ENCODE measurements at regions not wholly inside any gene's neighbourhood (a gene's known extent, or its start where the extent isn't known, plus 50 kb on each side); places are given as distances from the start of the nearest gene placed in this dataset.

DNA sequence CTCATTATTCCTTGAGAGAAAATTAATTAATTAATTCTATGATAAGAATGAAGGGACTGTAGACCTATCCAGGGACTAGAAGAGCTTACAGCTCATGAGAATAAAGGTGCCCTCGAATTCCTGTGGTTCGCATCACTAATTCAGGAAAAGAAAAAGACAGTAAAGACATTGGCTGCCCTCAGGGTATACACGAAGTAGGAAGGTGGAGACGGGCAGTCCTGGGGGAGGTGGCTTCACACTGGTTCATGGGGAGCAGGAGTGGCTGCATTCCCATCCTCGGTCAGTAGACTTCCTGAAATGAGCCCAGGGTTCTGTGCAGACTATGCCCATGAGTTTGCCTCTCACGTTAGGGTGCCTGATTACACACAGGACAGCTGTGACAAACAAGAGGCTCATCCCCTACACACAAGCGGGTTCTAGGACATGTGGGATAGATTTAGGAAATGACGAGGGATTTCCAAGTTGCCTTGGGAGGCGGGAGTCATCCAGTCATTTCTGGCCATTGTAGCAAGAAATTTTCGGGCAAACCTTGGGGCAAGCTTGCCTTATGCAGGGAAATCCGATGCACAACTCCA, 282.2 kb downstream of the CYP26B1 start:
- Histone ChIP-seq H3K79me2 (ENCODE audit: insufficient read depth, low read length) (no peaks in the 10 kb centered on the region), H3K9ac (ENCODE audit: insufficient read depth, low read depth, low read length) (no peak overlapping the region), H3K27ac (ENCODE audit: extremely low read length, insufficient read depth, low read length) (no peak overlapping the region), H2AFZ (ENCODE audit: low read length) (no peak overlapping the region), H3K4me3 (replicated peaks in 1 of 3; ENCODE audit: insufficient read depth in 1 of 3, low read depth in 2 of 3, low read length in 3 of 3) (no peak overlapping the region), H3K9me3 (ENCODE audit: low read length) (no peaks in the 10 kb centered on the region), H3K4me1 (ENCODE audit: insufficient read depth, low read length) (no peaks in the 10 kb centered on the region), H3K4me2 (ENCODE audit: low read depth, low read length) (no peak overlapping the region), H4K20me1 (ENCODE audit: insufficient read depth, low read length) (no peaks in the 10 kb centered on the region; the same call in 1 of the 2 replicates), H3K27me3 (ENCODE audit: control insufficient read depth in 1 of 2, insufficient read depth in 2 of 2, low read length in 2 of 2) (peaks cover 7 to 42% of the 10 kb centered on the region in 2 experiments; a peak in 3 of 5 replicates), H3K36me3 (replicated peaks in 1 of 2; ENCODE audit: control insufficient read depth in 1 of 2, insufficient read depth in 2 of 2, low read length in 2 of 2) (no peaks in the 10 kb centered on the region)
- no peak for ATAC-seq
- TF ChIP-seq, protein P1, sequence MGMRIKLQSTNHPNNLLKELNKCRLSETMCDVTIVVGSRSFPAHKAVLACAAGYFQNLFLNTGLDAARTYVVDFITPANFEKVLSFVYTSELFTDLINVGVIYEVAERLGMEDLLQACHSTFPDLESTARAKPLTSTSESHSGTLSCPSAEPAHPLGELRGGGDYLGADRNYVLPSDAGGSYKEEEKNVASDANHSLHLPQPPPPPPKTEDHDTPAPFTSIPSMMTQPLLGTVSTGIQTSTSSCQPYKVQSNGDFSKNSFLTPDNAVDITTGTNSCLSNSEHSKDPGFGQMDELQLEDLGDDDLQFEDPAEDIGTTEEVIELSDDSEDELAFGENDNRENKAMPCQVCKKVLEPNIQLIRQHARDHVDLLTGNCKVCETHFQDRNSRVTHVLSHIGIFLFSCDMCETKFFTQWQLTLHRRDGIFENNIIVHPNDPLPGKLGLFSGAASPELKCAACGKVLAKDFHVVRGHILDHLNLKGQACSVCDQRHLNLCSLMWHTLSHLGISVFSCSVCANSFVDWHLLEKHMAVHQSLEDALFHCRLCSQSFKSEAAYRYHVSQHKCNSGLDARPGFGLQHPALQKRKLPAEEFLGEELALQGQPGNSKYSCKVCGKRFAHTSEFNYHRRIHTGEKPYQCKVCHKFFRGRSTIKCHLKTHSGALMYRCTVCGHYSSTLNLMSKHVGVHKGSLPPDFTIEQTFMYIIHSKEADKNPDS (CRISPR knock-in tag; IDR thresholded peaks at IDR 0.05): no peak
- TF ChIP-seq ZNF713 (CRISPR knock-in tag; IDR thresholded peaks at IDR 0.05) (no peak), ZNF136 (CRISPR knock-in tag; IDR thresholded peaks at IDR 0.05; ENCODE audit: low read depth) (no peak), REL (CRISPR knock-in tag; conservative IDR thresholded peaks at IDR 0.05) (no peak), NR2C2 (CRISPR knock-in tag; IDR thresholded peaks at IDR 0.05; ENCODE audit: borderline replicate concordance) (no peak), FOXM1 (CRISPR knock-in tag; IDR thresholded peaks at IDR 0.05) (no peak), NAIF1 (CRISPR knock-in tag; IDR thresholded peaks at IDR 0.05; ENCODE audit: borderline replicate concordance) (no peak), SOX5 (CRISPR knock-in tag; IDR thresholded peaks at IDR 0.05; ENCODE audit: borderline replicate concordance) (no peak), NRL (CRISPR knock-in tag; IDR thresholded peaks at IDR 0.05; ENCODE audit: borderline replicate concordance) (no peak), NFE2L2 (IDR thresholded peaks at IDR 0.05; ENCODE audit: low read length) (no peak), HHEX (CRISPR knock-in tag; IDR thresholded peaks at IDR 0.05) (no peak), ZNF883 (CRISPR knock-in tag; IDR thresholded peaks at IDR 0.05; ENCODE audit: not compliant biosample characterization) (no peak), WIZ (CRISPR knock-in tag; IDR thresholded peaks at IDR 0.05) (no peak), ARNT2 (CRISPR knock-in tag; IDR thresholded peaks at IDR 0.05; ENCODE audit: low read depth) (no peak), CSRNP2 (CRISPR knock-in tag; conservative IDR thresholded peaks at IDR 0.05; ENCODE audit: low read depth) (no peak), GATAD1 (CRISPR knock-in tag; IDR thresholded peaks at IDR 0.05) (no peak), ZFP41 (CRISPR knock-in tag; IDR thresholded peaks at IDR 0.05; ENCODE audit: borderline replicate concordance) (no peak), YEATS2 (CRISPR knock-in tag; IDR thresholded peaks at IDR 0.05; ENCODE audit: borderline replicate concordance) (no peak)
- TF ChIP-seq, protein P2, sequence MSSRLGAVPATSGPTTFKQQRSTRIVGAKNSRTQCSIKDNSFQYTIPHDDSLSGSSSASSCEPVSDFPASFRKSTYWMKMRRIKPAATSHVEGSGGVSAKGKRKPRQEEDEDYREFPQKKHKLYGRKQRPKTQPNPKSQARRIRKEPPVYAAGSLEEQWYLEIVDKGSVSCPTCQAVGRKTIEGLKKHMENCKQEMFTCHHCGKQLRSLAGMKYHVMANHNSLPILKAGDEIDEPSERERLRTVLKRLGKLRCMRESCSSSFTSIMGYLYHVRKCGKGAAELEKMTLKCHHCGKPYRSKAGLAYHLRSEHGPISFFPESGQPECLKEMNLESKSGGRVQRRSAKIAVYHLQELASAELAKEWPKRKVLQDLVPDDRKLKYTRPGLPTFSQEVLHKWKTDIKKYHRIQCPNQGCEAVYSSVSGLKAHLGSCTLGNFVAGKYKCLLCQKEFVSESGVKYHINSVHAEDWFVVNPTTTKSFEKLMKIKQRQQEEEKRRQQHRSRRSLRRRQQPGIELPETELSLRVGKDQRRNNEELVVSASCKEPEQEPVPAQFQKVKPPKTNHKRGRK (CRISPR knock-in tag; IDR thresholded peaks at IDR 0.05): no peak
- TF ChIP-seq, protein P3, sequence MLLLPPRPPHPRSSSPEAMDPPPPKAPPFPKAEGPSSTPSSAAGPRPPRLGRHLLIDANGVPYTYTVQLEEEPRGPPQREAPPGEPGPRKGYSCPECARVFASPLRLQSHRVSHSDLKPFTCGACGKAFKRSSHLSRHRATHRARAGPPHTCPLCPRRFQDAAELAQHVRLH (CRISPR knock-in tag; IDR thresholded peaks at IDR 0.05; ENCODE audit: borderline replicate concordance, low read depth): no peak
- intact Hi-C loops (cut with micrococcal nuclease; ENCODE audit: unreplicated experiment): no loop called here
- in situ Hi-C loops (cut with HindIII; ENCODE audit: extremely low pct_ligation_motif_present, low pct_unique_long_range_greater_than_20kb): no loop called here
- POLR2A ChIA-PET: no interaction called here
- BruUV-seq (replicated peaks): no TSS peak
- CTCF ChIA-PET (ENCODE audit: low intra/inter-chr PET ratio, low total read pairs): no interaction called here
- 11% methylated on average over 11 of the region's 11 CpGs for WGBS (ENCODE audit: low lambda C conversion rate)
- FAIRE-seq: no peak
- DNase-seq (ENCODE audit: low spot score): no peak

Data from HepG2 (cell line).